ENCODE measurements at regions not wholly inside any gene's neighbourhood (a gene's known extent, or its start where the extent isn't known, plus 50 kb on each side); places are given as distances from the start of the nearest gene placed in this dataset.

- ATAC-seq, result no peak
- Histone ChIP-seq H3K4me3 (replicated peaks in 1 of 3; ENCODE audit: insufficient read depth in 1 of 3, low read depth in 2 of 3, low read length in 3 of 3) (no peak overlapping the region), H2AFZ (ENCODE audit: low read length) (no peak overlapping the region), H3K27me3 (ENCODE audit: control insufficient read depth in 1 of 2, insufficient read depth in 2 of 2, low read length in 2 of 2) (0 out of 5 replicates have a peak, but pooled peaks cover 0 to 6% of the 10 kb centered on the region in 2 experiments), H3K79me2 (ENCODE audit: insufficient read depth, low read length) (no peaks in the 10 kb centered on the region), H3K9me3 (ENCODE audit: low read length) (no peaks in the 10 kb centered on the region), H3K27ac (ENCODE audit: extremely low read length, insufficient read depth, low read length) (no peak overlapping the region), H3K4me2 (ENCODE audit: low read depth, low read length) (no peak overlapping the region), H3K9ac (ENCODE audit: insufficient read depth, low read depth, low read length) (no peak overlapping the region), H3K4me1 (ENCODE audit: insufficient read depth, low read length) (no peaks in the 10 kb centered on the region), H4K20me1 (ENCODE audit: insufficient read depth, low read length) (no peaks in the 10 kb centered on the region), H3K36me3 (replicated peaks in 1 of 2; ENCODE audit: control insufficient read depth in 1 of 2, insufficient read depth in 2 of 2, low read length in 2 of 2) (no peaks in the 10 kb centered on the region)
- WGBS (ENCODE audit: low lambda C conversion rate), result 56% methylated on average over 15 of the region's 20 CpGs
- POLR2A ChIA-PET, result no interaction called here
- no TSS peak for BruUV-seq (replicated peaks)
- CTCF ChIA-PET (ENCODE audit: low intra/inter-chr PET ratio, low total read pairs), result no interaction called here
- intact Hi-C loops (cut with micrococcal nuclease; ENCODE audit: unreplicated experiment) (no loop called here), in situ Hi-C loops (cut with HindIII; ENCODE audit: extremely low pct_ligation_motif_present, low pct_unique_long_range_greater_than_20kb) (no loop called here)
- FAIRE-seq, result no peak
- no peak for DNase-seq (ENCODE audit: low spot score)
- no peak for TF ChIP-seq CHCHD3 (CRISPR knock-in tag; IDR thresholded peaks at IDR 0.05)
- TF ChIP-seq NCOA1 (CRISPR knock-in tag; IDR thresholded peaks at IDR 0.05), result no peak
- TF ChIP-seq GABPB1 (CRISPR knock-in tag; IDR thresholded peaks at IDR 0.05), result no peak
- TF ChIP-seq FLYWCH1 (CRISPR knock-in tag; IDR thresholded peaks at IDR 0.05), result no peak
- TF ChIP-seq ZNF772 (CRISPR knock-in tag; IDR thresholded peaks at IDR 0.05), result no peak
- TF ChIP-seq DMAP1 (CRISPR knock-in tag; IDR thresholded peaks at IDR 0.05), result no peak
- no peak for TF ChIP-seq NFAT5 (CRISPR knock-in tag; IDR thresholded peaks at IDR 0.05)
- no peak for TF ChIP-seq AKAP8 (CRISPR knock-in tag; IDR thresholded peaks at IDR 0.05)
- TF ChIP-seq ZBTB44 (CRISPR knock-in tag; IDR thresholded peaks at IDR 0.05), result no peak
- TF ChIP-seq SP5 (CRISPR knock-in tag; IDR thresholded peaks at IDR 0.05; ENCODE audit: borderline replicate concordance, low read depth), result no peak
- TF ChIP-seq DBP (CRISPR knock-in tag; IDR thresholded peaks at IDR 0.05; ENCODE audit: not compliant biosample characterization), result no peak
- TF ChIP-seq SAP130 (CRISPR knock-in tag; IDR thresholded peaks at IDR 0.05; ENCODE audit: low read depth), result no peak
- TF ChIP-seq ISX (CRISPR knock-in tag; conservative IDR thresholded peaks at IDR 0.05), result no peak
- TF ChIP-seq ZBTB33 (CRISPR knock-in tag; IDR thresholded peaks at IDR 0.05), result no peak
- no peak for TF ChIP-seq HMGXB4 (CRISPR knock-in tag; IDR thresholded peaks at IDR 0.05; ENCODE audit: borderline replicate concordance in 1 of 2, low read depth in 1 of 2)
These were observed 118.4 kb upstream of the ARID2 start for GRCh38 chr12:45611061-45611460.
